HCT116 (cell line): ENCODE measurements at regions not wholly inside any gene's neighbourhood (a gene's known extent, or its start where the extent isn't known, plus 50 kb on each side); places are given as distances from the start of the nearest gene placed in this dataset.

Experiments used
- CTCF ChIP-seq, 3 experiments: fragments of 200-600 bp in 1 of 3; sonication (generic) in 1 of 3; IDR thresholded peaks in 2 of 3; conservative IDR thresholded peaks in 1 of 3; 2 replicates each; pipeline ENCODE4 v1.5.1; 2012 to 2017; ENCODE audit warnings: low read depth in 2 of 3, low read length in 2 of 3, antibody characterized with exemption in 1 of 3, borderline replicate concordance in 1 of 3, control low read depth in 1 of 3, mild to moderate bottlenecking in 1 of 3, mixed read lengths in 1 of 3, mixed run types in 1 of 3, moderate library complexity in 1 of 3; ENCODE audit not compliant: insufficient read depth in 1 of 3
- EGR1 ChIP-seq: IDR thresholded peaks from 2 replicates; pipeline ENCODE4 v1.6.1; 2012; ENCODE audit warnings: low read depth
- ELF1 ChIP-seq: IDR thresholded peaks from 2 replicates; pipeline ENCODE4 v1.6.1; 2012; ENCODE audit warnings: low read depth, borderline replicate concordance
- EZH2 ChIP-seq: fragments of 200-600 bp; sonication (generic); IDR thresholded peaks from 2 replicates; pipeline ENCODE4 v1.6.1; 2017; ENCODE audit warnings: antibody characterized with exemption, mixed run types
- FOSL1 ChIP-seq: IDR thresholded peaks from 2 replicates; pipeline ENCODE4 v1.6.1; 2012; ENCODE audit warnings: low read depth
- JUND ChIP-seq: IDR thresholded peaks from 2 replicates; pipeline ENCODE4 v1.6.1; 2012
- MAX ChIP-seq: IDR thresholded peaks from 2 replicates; pipeline ENCODE4 v1.6.1; 2012
- POLR2A ChIP-seq: IDR thresholded peaks from 2 replicates; pipeline ENCODE4 v1.7.0; 2011; ENCODE audit warnings: borderline replicate concordance; ENCODE audit not compliant: insufficient read depth, insufficient read length; ENCODE audit errors: extremely low read depth
- POLR2AphosphoS5 ChIP-seq: IDR thresholded peaks from 2 replicates; pipeline ENCODE4 v1.6.1; 2011; ENCODE audit warnings: mild to moderate bottlenecking, low read depth, low read length, moderate library complexity
- TCF7L2 ChIP-seq: IDR thresholded peaks from 2 replicates; pipeline ENCODE4 v1.7.0; 2011; ENCODE audit warnings: borderline replicate concordance, inconsistent platforms; ENCODE audit not compliant: insufficient read depth, insufficient read length; ENCODE audit errors: extremely low read depth
- YY1 ChIP-seq: IDR thresholded peaks from 2 replicates; pipeline ENCODE4 v1.6.1; 2011; ENCODE audit warnings: low read length, low read depth, moderate library complexity, mild to moderate bottlenecking; ENCODE audit not compliant: insufficient replicate concordance; ENCODE audit errors: extremely low read depth

GRCh38 chr9:109989296-109989695, 209.3 kb downstream of the PALM2AKAP2 start:
- TF ChIP-seq YY1 (no peak), POLR2AphosphoS5 (no peak), CTCF (IDR thresholded peaks at IDR 0.05 in 2 of 3, conservative IDR thresholded peaks at IDR 0.05 in 1 of 3; ENCODE audit: borderline replicate concordance in 1 of 3, insufficient read depth in 1 of 3, low read depth in 2 of 3, low read length in 2 of 3) (no peak), MAX (no peak), TCF7L2 (no peak), EZH2 (no peak), ELF1 (no peak), POLR2A (no peak), JUND (no peak), EGR1 (no peak), FOSL1 (no peak)
